Stimulated activated CD8-positive, alpha-beta memory T cell treated with anti-CD3 and anti-CD28 coated beads, Interleukin-4, amount 100 ng/mL, for 24 hours (primary cell): ENCODE measurements at regions not wholly inside any gene's neighbourhood (a gene's known extent, or its start where the extent isn't known, plus 50 kb on each side); places are given as distances from the start of the nearest gene placed in this dataset.
"Not testable (repeated sequence)": the region's sequence is repeated elsewhere in the genome, so short reads cannot be mapped to it uniquely, and the experiment has no call there.

Experiments
- DNase-seq: peaks from one replicate; pipeline ENCODE4 v3.0.0-alpha.2; 2020; ENCODE audit warnings: low read depth

DNA sequence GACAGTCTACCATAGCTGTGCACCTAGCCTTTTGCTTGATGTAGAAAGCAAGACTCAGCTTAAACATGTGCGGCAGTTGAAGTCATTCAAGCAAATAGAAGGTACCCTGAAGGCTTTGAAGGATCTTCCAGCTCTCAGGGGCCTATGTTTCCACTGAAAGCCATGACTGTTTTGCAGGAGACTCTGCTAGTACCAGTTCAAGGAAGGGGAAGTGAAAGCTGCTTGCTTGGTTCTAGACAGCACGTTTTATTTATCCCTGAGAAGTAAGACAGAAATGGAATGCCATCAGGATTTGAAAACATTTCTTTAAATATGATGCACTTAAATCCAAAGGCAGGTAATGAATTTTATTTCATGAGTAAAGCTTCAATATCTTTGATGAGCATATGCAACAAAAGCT, 311.4 kb downstream of the PDCD6IP start:
- DNase-seq, result no peak

DNA sequence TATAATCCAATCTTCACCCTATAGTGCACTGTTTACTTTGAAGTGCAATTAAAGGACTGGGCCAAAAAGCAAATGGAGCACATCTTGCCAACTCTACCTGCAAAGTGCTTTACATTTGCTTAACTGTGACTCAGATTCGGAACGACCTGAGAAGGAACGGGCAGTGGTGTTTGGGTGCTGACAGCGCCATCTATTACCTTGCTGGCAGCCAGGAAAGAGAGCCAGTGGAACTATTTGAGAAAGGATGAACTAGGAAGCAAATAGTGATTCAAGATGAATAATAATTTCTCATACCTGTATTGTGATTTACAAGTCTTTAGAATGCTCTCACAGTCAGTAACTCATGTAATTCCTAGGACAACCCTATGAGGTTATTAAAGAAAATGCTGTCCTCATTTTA, 312.9 kb downstream of the PDCD6IP start:
- DNase-seq, result no peak

DNA sequence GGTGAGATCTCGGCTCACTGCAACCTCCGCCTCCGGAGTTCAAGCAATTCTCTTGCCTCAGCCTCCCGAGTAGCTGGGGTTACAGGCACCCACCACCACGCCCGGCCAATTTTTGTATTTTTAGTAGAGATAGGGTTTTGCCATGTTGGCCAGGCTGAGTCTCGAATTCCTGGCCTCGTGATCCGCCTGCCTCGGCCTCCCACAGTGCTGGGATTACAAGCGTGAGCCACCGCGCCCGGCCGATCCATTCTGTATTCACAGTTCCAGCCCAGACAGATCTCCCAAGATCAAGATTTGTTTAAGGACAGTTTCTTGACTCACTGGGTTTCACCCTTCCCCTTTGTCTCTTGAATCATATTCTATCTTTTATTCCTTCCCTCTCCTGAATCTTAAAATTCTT, 313.8 kb downstream of the PDCD6IP start:
- not testable (repeated sequence) for DNase-seq

DNA sequence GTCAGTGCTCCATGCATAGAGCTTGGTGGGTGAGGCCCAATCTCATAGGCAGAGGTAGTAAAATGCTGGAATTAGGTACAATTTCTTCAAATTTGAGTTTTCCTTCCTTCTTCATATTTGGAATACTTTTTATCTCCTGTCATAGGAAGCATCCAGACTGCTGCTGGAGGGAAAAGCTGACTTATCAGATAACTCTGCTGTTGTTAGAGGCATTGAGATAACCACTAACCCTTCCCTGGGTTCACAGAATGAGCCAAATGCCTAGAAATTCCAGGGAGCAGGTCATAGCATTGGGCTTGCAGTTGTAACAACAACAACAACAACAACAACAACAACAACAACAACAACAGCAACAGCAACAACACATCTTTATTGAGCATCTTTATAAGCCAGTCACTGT, 332.7 kb downstream of the PDCD6IP start:
- DNase-seq, result no peak

DNA sequence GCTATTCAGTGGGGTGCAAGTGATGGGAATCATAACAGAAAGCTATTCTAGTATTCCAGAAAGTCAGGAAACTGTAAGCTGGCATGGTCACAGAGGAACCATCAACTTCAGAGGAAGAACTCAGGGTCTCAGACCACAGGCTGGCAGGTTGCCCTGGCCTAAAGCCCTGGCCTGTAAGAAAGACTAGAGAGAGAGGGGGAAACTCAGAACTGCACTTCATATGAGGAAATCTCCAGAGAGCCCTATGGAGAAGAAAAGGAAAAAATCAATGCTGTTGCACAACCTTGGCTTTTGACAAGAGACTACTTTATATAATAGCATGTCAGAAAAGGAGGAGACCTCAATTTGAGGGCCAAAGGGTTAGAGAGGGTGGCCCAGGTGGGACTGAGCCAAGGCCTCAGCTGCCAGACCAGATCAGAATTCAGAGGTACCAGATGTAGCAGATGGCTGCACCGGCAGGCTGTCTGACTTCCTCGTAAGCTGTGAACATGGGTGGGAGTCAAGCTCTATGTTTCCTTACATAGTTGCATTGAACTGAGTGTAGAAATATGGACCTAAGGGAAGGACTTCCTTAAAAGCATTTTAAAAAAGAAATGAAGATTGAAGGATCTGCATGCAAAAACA, 333.8 kb downstream of the PDCD6IP start:
- no peak for DNase-seq

DNA sequence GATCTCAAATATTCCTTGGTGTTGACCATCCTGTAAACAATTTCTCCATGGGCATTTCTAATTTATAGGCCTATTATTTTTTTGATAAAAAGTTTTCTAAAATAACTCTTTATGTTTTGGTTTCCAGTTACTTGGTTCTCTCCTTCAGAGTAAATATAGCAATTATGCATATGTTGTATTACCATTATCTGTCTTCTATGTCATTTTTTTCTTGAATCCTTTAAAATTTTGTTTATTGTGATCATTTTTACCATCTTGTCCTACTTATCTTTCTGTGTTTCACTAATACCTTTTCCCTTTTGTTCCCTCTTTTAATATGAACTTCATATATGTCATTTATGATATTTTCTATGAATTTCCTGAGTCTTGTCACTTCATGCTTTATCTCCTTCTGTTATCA, 341.1 kb downstream of the PDCD6IP start:
- DNase-seq, result no peak

DNA sequence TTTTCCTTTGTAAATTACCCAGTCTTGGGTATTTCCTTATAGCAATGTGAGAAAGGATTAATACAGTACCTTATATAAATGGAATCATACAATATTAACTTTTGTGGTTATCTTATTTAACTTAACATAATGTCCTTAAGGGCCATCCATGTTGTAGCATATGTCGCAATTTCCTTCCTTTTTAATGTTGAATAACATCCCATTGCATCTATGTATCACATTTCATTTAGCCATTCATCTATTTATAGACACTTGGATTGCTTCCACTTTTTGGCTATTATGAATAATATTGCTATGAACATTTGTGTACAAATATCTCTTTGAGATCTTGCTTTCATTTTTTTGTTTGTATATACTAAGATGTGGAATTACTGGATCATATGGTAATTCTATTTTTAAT, 342.2 kb downstream of the PDCD6IP start:
- DNase-seq, result no peak

DNA sequence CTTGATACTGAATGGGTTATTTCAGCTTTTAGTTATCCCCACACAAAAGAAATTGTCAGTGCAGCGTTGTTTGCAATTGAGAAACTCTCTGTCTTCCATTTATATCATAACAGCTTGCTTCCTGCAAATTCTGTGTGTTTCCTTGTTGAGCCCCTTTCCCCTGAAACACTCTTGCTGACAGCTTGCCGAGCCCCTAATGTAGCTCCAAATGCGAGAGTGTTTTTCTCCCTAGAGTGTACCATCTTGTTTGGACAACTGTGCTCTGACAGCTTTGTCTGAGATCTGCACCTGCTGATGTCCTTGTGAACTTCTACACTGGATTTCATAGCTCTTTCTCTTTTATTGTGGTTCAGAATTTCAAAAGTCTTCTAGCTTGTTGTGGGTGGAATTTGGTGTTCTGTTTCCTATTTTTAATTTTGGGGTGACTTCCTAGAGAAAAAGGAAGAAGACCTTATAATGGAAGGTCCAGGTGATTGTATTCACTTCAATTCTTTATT, 343.5 kb downstream of the PDCD6IP start:
- DNase-seq, result no peak

DNA sequence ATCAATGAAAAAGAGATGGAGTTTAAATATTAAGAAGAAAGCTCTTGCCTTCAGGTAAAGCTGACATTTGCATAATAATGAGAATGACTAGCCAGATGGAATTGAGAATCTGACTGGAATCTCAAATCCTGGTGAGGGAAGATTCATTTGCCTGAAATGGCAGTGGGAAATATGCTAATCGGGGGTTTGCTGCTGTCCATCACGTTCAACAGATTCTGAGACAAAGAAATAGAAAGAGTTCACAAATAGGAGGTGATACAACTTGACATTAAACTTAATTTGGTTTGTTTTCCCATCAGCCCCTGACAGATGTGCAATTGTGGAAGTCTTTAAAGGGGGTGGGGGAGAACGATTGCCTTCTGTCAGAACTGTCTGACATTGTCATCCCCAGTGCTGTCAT, 347.4 kb downstream of the PDCD6IP start:
- no peak for DNase-seq

DNA sequence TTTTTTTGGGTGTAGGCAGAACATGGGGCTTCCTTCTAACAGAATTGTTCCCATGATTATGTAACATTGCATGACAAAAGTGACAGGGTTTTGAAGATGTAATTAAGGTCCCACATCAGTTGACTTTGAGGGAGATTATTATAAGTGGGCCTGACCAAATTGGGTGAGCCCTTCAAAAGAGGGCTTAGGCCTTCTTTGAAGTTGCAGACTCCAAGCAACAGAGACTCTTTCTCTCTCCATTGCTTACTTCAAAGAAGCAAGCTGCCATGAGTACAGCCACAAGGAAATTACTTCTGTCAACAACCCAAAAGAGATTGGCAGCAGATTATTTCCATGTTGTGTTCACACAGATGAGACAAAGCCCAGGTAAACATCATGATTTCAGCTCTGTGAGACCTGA, 348.2 kb downstream of the PDCD6IP start:
- DNase-seq, result no peak

DNA sequence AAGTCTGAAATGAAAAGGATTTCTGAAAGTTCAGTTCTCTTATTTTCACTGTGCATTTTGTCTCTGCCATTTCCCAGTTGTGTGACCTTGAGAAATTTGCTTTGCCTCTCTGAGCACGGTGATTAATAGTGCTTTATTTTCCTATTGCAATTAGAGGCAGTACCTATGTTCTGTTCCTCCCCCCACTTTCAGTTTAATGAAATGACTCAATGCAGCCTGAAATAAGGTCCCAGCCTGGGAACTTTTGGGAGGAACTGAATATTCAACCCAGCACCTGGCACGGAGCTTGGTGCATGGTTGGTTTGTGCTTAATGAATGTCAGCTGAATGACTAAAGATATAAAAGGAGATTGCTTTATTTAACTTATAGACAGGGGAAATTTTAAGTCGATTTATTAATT, 352.6 kb downstream of the PDCD6IP start:
- no peak for DNase-seq

DNA sequence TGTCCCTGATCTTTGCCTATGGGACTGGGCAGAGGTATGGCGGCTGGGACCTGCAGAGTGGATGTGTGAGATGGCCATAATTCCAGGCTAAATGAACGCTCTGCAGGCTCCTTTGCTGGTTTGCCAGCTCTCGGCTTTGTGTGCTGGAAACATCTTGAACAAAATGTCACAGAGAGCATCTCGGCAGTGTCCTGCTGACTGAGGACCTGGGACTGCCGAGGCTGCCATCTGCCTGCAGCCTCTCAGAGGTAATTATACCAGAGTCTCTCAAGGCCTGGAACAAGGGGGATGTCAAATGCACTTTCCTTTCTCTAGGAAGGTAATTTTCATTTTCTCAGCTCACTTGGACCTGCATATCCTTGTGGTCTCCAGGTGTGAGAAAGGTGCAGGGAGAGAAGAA, 354.2 kb downstream of the PDCD6IP start:
- DNase-seq, result no peak

DNA sequence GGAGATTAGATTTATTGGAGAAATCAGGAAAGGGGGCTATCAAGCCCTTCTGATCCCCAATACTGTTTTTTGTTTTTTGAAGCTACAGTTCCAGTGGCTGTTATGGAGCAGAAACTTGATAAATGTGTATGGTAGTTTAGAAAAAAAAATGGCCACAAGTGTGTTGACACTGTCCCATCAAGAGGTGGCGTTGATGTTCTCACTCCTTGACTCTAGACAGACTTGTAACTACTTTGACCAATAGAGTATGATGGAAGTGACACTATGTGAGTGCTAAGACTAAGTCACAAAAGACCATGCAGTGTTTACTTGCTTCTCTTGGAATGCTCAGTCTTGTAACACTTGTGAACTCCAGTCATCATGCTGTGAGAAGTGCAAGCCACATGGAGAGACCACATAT, 356.7 kb downstream of the PDCD6IP start:
- DNase-seq, result no peak

DNA sequence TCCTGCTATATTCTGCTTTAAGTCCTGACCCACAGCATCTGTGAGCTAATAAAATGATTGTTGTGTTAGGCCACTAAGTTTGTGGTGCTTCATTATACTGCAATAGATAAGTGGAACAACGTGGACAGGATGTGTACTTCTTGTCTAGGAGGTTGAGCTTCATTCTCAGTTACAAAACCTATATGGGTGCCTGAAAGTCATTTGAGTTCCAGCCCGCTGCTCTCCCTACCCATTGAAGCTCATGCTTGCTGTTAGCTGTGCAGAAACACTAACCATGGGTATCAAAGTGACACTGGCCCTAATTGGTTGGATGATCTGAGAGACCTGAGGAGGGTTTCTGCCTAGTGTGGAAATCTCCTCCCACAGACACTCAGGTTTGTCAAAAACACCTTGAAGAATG, 357.2 kb downstream of the PDCD6IP start:
- DNase-seq, result no peak

DNA sequence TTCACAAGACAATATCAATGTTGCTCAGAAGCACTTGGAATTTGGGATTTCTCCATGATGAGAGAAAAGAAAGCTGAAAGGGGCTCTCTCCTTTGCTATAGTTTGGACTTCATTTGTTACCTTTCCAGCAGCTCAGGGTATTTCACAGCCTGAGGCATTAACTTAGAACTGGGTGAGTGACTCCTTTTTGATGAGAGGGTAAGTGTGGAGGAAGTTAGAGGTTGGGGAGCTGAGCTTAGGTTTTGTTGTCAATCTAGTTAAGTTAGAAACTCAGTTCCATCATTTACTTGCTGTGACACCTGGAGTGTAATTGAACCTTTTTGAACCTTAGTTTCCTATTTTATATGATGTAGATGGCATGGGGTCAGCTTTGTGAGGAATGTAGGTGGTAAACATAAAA, 359.1 kb downstream of the PDCD6IP start:
- DNase-seq, result no peak

DNA sequence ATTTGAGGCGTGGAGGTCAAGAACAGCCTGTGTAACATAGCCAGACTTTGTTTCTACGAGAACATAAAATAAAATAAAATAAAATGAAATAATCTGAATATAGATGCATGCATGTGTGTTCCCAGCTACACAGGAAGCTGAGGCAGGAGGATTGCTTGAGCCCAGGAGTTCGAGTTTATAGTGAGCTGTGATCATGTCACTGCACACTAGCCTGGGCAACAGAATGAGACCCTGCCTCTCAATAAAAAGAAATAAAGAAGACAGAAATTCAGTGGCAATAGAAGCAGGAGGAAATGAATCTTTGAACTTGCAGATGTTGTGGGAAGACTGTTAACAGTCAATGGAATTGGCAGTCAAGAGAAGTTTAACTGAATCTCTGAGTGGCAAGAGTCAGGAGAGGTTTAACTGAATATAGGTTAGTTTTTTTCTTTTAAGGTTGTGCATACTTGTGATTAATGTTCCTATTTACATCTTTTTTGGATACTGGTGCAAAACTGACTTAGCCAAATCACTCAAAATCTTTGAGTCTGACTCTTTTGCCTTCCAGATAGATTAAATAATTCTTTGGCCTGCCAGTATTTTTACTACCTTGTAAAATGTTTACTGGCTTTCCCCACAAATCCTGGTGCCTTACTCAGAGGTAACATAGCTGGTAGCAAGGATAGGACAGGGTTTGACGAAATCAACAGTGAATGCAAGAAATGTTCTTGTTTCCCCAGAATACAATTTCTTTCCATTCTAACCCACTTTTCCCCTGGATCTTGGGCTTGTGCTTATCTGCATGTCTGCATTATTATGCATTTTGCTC, 361.4 kb downstream of the PDCD6IP start:
- no peak for DNase-seq

DNA sequence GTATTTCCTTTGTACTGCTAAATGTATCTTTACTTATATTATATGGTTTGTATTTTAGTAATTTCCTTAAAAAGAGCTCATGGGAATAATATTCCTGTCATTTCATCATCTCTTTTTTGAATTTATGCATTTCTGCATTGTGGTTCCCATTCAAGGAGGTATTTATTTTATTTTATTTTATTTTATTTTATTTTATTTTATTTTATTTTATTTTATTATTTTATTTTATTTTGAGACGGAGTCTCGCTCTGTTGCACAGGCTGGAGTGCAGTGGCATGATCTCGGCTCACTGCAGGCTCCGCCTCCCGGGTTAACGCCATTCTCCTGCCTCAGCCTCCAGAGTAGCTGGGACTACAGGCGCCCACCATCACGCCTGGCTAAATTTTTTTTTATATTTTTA, 371.2 kb downstream of the PDCD6IP start:
- DNase-seq, result not testable (repeated sequence)

DNA sequence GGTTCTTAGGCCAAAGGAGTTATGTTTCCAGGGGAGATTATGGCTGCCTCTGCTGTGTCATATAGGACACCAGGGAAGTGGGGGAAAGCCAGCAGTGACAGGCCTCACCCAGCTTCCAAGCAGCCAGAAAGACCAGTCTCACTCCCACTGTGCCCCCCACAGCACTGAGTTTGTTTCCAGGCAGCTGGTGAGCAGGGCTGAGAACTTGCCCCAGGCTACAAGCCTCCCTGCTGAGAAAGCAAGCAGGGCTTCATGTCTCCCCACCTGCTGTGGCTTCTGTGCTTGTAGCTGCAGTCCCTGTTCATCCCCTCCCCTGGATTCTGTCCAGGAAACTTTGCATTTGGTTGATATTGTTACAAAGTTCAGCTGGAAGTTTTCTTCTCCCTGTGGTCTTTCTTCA, 376.3 kb downstream of the PDCD6IP start:
- DNase-seq, result no peak

DNA sequence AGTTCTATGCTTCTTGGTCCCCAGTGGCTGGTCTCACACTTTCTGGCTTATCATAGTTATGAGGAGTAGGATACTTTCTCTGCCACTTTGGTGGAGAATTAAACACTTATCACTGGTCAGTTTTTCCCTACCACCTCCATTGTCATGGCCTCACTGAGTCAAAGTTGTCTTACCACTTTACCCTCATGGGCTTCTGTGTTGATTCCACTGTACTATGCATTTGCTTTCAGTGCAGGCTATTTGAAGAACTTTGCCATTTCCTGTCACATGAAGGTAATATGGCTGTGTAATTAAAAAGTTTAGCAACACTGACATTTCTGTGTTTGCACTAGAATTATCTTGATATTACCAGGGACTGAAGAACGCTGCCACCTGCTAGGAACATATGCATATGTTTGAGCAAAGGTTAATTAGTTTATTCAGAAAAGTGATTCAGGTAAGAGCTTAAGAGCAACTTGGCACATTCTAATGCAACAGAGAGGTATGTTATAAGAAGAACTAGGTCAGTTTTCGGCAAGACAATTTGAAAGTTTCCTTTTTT, 377.3 kb downstream of the PDCD6IP start:
- DNase-seq, result no peak

DNA sequence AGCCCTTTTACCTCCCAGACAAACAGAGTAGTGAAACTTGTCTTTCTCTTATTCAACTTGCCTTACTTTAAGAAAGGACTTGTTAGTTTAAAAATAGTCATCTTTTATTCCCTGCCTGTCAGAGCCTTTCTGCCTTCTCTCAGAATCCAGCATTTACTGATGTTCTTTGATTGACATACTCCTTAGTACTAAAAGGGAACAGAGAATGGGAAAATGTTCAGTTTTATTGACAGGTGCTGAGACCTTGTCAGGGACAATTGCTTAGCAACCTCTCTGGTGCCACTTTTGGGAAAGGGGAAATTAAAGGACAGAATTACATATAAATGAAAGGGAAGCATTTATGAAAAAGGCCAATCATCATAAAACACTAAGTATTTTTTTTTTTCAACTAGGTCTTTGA, 378.3 kb downstream of the PDCD6IP start:
- no peak for DNase-seq

DNA sequence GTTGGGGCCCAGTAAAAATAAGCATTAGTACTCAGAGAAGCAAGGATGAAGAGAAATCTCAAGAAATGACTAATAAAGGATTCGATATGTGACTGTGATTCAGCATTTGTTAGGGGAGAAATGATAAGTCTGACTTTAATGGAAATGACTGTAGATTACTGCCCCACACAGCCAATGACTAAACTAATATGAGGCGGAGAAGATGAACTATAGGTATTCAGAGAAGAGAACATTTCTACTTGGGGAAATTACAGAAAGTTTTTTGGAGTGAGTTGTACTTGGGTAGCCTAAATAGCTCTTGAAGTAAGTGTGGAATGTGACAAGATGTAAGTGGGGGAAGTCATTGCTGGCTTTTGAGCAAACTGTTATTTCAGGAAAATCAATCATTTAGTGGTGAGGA, 380.0 kb downstream of the PDCD6IP start:
- DNase-seq, result no peak

DNA sequence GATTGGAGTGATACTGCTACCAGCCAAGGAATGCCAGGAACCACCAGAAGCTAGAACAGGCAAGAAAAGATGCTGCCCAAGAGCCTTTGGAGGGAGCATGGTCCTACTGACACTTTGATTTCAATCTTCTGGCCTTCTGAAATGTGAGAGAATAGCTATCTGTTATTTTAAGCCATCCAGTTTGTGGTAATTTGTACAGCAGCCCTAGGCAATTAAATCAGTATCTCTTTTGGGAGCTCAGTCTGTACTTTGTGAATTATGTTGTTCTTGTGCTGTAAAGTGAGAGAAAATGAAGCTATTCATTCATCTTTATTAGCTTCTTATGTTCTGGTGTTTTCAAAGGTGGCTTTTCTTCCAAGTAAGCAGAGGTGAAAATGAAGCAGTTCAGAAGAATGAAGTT, 381.3 kb downstream of the PDCD6IP start:
- DNase-seq, result no peak

DNA sequence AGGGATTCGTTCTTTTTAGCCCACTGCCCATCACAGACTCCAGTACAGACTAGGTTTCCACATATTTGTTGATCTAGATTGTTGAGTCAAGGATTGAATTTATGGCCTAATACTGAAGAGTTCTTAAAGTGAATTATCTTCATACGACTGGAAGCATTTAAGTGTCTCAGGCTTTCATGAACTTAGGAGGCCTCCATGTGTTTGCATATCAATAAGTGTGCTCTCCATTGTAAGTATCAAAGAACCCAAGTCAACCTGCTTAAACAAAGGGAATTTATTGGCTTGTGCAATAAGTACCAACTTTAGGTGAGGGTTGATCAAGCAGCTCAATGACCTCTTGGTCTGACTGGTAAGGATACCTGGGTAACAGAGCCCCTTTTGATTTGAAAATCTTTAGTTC, 382.1 kb downstream of the PDCD6IP start:
- no peak for DNase-seq

DNA sequence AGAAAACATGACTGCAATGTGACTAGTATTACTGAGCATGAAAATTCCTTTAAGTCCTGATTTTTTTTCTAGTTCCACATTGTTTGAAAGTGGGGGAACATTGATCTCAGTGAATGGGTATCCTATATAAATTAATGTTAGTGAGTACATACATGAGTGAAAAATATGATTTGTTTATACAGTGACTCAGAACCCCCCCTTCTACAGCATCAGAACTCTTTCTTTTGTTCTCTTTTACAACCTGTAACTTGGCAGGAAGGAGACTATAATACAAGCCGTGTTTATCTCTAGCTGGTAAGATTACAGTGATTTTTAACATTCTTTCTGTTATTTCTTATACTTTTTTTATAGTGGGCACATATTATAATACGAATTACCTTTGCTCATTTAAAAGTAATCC, 384.7 kb downstream of the PDCD6IP start:
- no peak for DNase-seq
